Vagina (tissue), 2 donors: ENCODE measurements at regions not wholly inside any gene's neighbourhood (a gene's known extent, or its start where the extent isn't known, plus 50 kb on each side); places are given as distances from the start of the nearest gene placed in this dataset.

Source experiments
- CTCF ChIP-seq, 3 experiments: fragments of 450-650 bp in 2 of 3; fragments of 200-600 bp in 1 of 3; sonication (generic) in 1 of 3; IDR thresholded peaks; one replicate each; pipeline ENCODE4 v1.5.1; 2017 to 2019; ENCODE audit warnings: antibody characterized with exemption in 3 of 3, mild to moderate bottlenecking in 2 of 3, moderate library complexity in 2 of 3
- POLR2A ChIP-seq, 2 donors: fragments of 450-650 bp; IDR thresholded peaks; one replicate each; pipeline ENCODE4 v1.6.1; 2017; ENCODE audit warnings: antibody characterized with exemption in 2 of 2, mild to moderate bottlenecking in 2 of 2, moderate library complexity in 2 of 2

DNA sequence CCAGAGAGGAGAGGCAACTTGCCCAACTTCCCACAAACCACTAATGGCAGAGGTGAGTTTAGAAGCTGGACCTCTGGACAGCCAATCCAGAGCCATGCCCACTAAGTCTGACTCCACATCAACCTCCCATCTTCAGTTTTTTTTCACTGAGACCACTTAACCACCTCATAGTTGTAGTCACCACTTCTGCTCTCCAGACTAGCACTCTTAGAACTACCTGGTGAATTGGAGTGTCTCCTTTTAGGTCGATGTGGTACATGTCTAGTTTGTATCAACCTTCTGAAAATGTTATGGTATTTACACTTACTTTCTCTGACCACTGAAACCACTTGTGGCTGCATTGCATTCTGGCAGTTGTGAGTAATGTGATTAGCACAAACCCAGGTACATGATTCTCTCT, 743.6 kb upstream of the FANCL start:
- TF ChIP-seq POLR2A (IDR thresholded peaks at IDR 0.05) = no peak
- no peak for TF ChIP-seq CTCF (IDR thresholded peaks at IDR 0.05)
